Liver (tissue), 3 donors: ENCODE measurements at regions not wholly inside any gene's neighbourhood (a gene's known extent, or its start where the extent isn't known, plus 50 kb on each side); places are given as distances from the start of the nearest gene placed in this dataset.

Experiments
- ATF3 ChIP-seq: IDR thresholded peaks from 2 replicates; pipeline ENCODE4 v1.6.1; 2016; ENCODE audit warnings: antibody characterized with exemption
- CTCF ChIP-seq: fragments of 150-350 bp; IDR thresholded peaks from 2 replicates; pipeline ENCODE4 v1.5.1; 2017; ENCODE audit warnings: improper control_type of control experiment, low read depth, low read length; ENCODE audit not compliant: missing input control
- JUND ChIP-seq, 2 donors: IDR thresholded peaks; 2 replicates each; pipeline ENCODE4 v1.6.1; 2016; ENCODE audit warnings: antibody characterized with exemption in 2 of 2
- RXRA ChIP-seq, 2 donors: IDR thresholded peaks; 2 replicates each; pipeline ENCODE4 v1.6.1; 2017 to 2018; ENCODE audit warnings: antibody characterized with exemption in 2 of 2, mild to moderate bottlenecking in 1 of 2
- SP1 ChIP-seq: IDR thresholded peaks from 2 replicates; pipeline ENCODE4 v1.6.1; 2018; ENCODE audit warnings: antibody characterized with exemption, mild to moderate bottlenecking
- TAF1 ChIP-seq: conservative IDR thresholded peaks from 2 replicates; pipeline ENCODE4 v1.6.1; 2016; ENCODE audit warnings: antibody characterized with exemption, mild to moderate bottlenecking
- TF ChIP-seq, protein P1 (sequence below): IDR thresholded peaks from 2 replicates; pipeline ENCODE4 v1.6.1; 2016; ENCODE audit warnings: antibody characterized with exemption, mild to moderate bottlenecking
- donor health status: healthy.
- donor health status: healthy.

DNA sequence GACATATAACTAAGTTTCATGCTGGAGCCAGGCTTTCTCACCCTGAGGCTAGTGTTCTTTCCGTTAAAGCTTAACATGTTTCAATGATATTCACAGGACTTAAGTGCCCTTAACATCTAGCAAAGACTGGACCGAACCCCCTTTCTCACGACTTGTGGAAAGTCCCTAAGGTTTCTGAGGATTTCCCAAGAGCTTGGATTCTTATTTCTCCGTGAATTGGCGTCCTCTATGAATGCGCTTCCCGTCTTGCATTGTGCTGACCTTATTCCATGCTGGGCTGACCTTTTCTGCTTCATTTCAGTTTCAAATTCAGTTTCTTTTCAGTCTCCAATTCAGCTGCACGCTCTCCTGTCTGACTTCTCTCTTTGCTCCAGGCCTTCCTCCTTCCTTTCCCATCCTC lies 206.4 kb downstream of the HS3ST3A1 start:
- no peak for TF ChIP-seq CTCF
- TF ChIP-seq TAF1, result no peak
- TF ChIP-seq, protein P1, sequence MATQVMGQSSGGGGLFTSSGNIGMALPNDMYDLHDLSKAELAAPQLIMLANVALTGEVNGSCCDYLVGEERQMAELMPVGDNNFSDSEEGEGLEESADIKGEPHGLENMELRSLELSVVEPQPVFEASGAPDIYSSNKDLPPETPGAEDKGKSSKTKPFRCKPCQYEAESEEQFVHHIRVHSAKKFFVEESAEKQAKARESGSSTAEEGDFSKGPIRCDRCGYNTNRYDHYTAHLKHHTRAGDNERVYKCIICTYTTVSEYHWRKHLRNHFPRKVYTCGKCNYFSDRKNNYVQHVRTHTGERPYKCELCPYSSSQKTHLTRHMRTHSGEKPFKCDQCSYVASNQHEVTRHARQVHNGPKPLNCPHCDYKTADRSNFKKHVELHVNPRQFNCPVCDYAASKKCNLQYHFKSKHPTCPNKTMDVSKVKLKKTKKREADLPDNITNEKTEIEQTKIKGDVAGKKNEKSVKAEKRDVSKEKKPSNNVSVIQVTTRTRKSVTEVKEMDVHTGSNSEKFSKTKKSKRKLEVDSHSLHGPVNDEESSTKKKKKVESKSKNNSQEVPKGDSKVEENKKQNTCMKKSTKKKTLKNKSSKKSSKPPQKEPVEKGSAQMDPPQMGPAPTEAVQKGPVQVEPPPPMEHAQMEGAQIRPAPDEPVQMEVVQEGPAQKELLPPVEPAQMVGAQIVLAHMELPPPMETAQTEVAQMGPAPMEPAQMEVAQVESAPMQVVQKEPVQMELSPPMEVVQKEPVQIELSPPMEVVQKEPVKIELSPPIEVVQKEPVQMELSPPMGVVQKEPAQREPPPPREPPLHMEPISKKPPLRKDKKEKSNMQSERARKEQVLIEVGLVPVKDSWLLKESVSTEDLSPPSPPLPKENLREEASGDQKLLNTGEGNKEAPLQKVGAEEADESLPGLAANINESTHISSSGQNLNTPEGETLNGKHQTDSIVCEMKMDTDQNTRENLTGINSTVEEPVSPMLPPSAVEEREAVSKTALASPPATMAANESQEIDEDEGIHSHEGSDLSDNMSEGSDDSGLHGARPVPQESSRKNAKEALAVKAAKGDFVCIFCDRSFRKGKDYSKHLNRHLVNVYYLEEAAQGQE, result no peak
- TF ChIP-seq JUND (IDR thresholded peaks at IDR 0.05), result no peak
- TF ChIP-seq ATF3, result no peak
- TF ChIP-seq SP1, result no peak
- TF ChIP-seq RXRA (IDR thresholded peaks at IDR 0.05), result no peak
